Breast epithelium (tissue), 4 donors: ENCODE measurements at regions not wholly inside any gene's neighbourhood (a gene's known extent, or its start where the extent isn't known, plus 50 kb on each side); places are given as distances from the start of the nearest gene placed in this dataset.

Experiments used
- DNase-seq, 2 donors: peaks; one replicate each; pipeline ENCODE4 v3.0.0-alpha.2; 2019; ENCODE audit warnings: low spot score in 2 of 2
- H3K27ac ChIP-seq, 2 donors: fragments of 200-600 bp; sonication (generic) in 1 of 2; one replicate each; pipeline ENCODE4 v1.5.1; 2016 to 2019; ENCODE audit warnings: mild to moderate bottlenecking in 1 of 2
- H3K27me3 ChIP-seq, 2 donors: fragments of 200-600 bp; sonication (generic) in 1 of 2; one replicate each; pipeline versions ENCODE4 v1.5.1 to v1.6.0; 2017 to 2019; ENCODE audit warnings: control low read depth in 1 of 2, mild to moderate bottlenecking in 1 of 2
- H3K36me3 ChIP-seq: fragments of 200-600 bp; one replicate; pipeline ENCODE4 v1.5.1; 2019
- H3K4me1 ChIP-seq, 2 donors: fragments of 200-600 bp; sonication (generic); one replicate each; pipeline ENCODE4 v1.5.1; 2016 to 2019; ENCODE audit warnings: control low read depth in 1 of 2
- H3K4me3 ChIP-seq, 3 donors: fragments of 200-600 bp; sonication (generic); 1 replicate in 2 of 3; 2 replicates in 1 of 3; pipeline ENCODE4 v1.5.1; 2016 to 2019; ENCODE audit warnings: mild to moderate bottlenecking in 3 of 3, moderate library complexity in 2 of 3
- H3K9me3 ChIP-seq, 2 donors: fragments of 200-600 bp; sonication (generic) in 1 of 2; one replicate each; pipeline ENCODE4 v1.5.1; 2016 to 2019; ENCODE audit warnings: control low read depth in 1 of 2
- POLR2A ChIP-seq: fragments of 450-650 bp; IDR thresholded peaks from one replicate; pipeline ENCODE4 v1.6.1; 2016; ENCODE audit warnings: antibody characterized with exemption, mild to moderate bottlenecking, moderate library complexity
- POLR2AphosphoS5 ChIP-seq, 3 donors: sonication (generic); formaldehyde crosslinking; IDR thresholded peaks; one replicate each; pipeline ENCODE4 v1.6.1; 2017; ENCODE audit warnings: antibody characterized with exemption in 3 of 3
- intact Hi-C: fragments of 100-400 bp; cut with DNase I; formaldehyde crosslinking; loops from one replicate; pipeline ENCODE4 v1.15.1; 2023; ENCODE audit warnings: low total_unique reads
- TF ChIP-seq, protein P1 (sequence below), 3 donors: fragments of 450-650 bp; IDR thresholded peaks; one replicate each; pipeline ENCODE4 v1.5.1; 2016 to 2017; ENCODE audit warnings: antibody characterized with exemption in 3 of 3, mild to moderate bottlenecking in 3 of 3, moderate library complexity in 3 of 3

DNA sequence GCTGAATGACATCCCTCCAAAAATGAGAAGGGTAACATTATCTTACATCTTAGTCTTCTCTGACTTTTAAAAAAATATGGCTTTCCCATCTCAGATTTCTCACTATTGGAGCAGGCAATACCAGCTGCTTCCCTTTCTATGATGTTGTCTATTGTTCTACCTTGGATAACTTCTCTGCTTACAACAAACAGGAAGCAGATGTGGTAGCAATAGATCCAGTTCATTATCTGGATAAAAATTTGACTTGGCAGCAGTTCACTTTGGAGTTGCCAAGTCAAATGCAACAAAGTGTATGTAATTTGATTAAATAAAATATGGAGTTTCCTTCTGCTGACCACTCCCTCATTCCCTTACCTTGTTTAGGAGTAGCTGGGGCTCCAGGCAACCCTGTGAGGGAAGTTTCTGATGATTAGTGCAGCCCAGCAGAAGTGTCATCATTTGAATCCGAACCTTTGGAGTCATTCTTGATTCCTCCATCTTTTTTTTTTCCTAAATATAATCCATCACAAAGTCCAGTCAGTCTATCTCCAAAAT, 72.0 kb upstream of the GPRIN3 start:
- H3K4me1 ChIP-seq: peaks cover 0 to 4% of the 10 kb centered on the region in 2 donors
- intact Hi-C loops: no loop called here
- no peak for DNase-seq
- no peaks in the 10 kb centered on the region for H3K36me3 ChIP-seq
- H3K27ac ChIP-seq: no peak overlapping the region
- peaks cover 0 to 14% of the 10 kb centered on the region in 2 donors for H3K9me3 ChIP-seq
- TF ChIP-seq POLR2A (no peak), POLR2AphosphoS5 (IDR thresholded peaks at IDR 0.05) (no peak)
- TF ChIP-seq, protein P1, sequence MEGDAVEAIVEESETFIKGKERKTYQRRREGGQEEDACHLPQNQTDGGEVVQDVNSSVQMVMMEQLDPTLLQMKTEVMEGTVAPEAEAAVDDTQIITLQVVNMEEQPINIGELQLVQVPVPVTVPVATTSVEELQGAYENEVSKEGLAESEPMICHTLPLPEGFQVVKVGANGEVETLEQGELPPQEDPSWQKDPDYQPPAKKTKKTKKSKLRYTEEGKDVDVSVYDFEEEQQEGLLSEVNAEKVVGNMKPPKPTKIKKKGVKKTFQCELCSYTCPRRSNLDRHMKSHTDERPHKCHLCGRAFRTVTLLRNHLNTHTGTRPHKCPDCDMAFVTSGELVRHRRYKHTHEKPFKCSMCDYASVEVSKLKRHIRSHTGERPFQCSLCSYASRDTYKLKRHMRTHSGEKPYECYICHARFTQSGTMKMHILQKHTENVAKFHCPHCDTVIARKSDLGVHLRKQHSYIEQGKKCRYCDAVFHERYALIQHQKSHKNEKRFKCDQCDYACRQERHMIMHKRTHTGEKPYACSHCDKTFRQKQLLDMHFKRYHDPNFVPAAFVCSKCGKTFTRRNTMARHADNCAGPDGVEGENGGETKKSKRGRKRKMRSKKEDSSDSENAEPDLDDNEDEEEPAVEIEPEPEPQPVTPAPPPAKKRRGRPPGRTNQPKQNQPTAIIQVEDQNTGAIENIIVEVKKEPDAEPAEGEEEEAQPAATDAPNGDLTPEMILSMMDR (IDR thresholded peaks at IDR 0.05): no peak
- H3K27me3 ChIP-seq: no peaks in the 10 kb centered on the region
- no peak overlapping the region for H3K4me3 ChIP-seq

DNA sequence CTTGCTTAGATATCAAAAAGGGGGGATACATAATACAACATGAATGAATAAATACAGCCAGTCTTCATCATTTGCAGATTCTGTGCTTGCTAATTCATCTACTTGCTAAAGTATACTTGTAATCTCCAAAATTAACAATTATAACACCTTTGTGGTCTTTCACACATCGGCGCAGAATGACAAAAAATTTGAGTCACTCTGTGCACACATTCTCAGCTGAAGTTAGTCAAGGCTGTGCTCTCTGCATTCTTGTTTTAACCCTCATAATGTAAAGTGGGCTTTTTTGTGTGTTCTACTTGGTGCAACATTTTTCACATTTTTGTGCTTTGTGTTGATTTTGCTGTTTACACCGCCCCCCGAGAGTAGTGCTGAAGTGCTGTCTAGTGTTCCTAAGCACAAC, 65.8 kb upstream of the GPRIN3 start:
- no peaks in the 10 kb centered on the region for H3K4me1 ChIP-seq
- H3K4me3 ChIP-seq: no peak overlapping the region
- DNase-seq: no peak
- H3K9me3 ChIP-seq: peaks cover 0 to 6% of the 10 kb centered on the region in 2 donors
- TF ChIP-seq POLR2A (no peak), POLR2AphosphoS5 (IDR thresholded peaks at IDR 0.05) (no peak)
- TF ChIP-seq, protein P1 (IDR thresholded peaks at IDR 0.05): no peak
- H3K27me3 ChIP-seq: no peaks in the 10 kb centered on the region
- intact Hi-C loops: no loop called here
- H3K27ac ChIP-seq: no peak overlapping the region
- H3K36me3 ChIP-seq: no peaks in the 10 kb centered on the region

DNA sequence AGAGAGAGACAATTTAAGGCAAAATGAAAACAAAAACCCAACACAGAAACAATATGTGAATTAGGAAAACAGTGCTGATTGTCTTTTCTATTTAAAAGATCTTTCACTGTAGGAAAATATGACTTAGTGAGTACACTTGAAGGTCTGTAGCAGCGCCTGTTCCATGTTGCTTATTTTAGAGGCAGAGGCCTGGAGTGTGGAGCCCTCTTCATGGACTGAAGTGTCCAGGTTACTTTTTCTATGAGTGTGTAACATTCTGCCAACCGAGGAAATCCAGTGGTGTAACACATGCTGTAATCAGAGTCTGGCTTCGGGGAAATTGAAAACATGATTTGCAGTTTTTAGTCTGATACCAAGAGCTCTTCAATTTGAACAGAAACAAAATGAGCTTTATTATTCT, 64.0 kb upstream of the GPRIN3 start:
- no peaks in the 10 kb centered on the region for H3K4me1 ChIP-seq
- H3K27me3 ChIP-seq: no peaks in the 10 kb centered on the region
- H3K27ac ChIP-seq: no peak overlapping the region
- no peak overlapping the region for H3K4me3 ChIP-seq
- no peaks in the 10 kb centered on the region for H3K36me3 ChIP-seq
- intact Hi-C loops: no loop called here
- H3K9me3 ChIP-seq: peaks cover 0 to 4% of the 10 kb centered on the region in 2 donors
- TF ChIP-seq POLR2AphosphoS5 (IDR thresholded peaks at IDR 0.05): no peak
- TF ChIP-seq POLR2A: no peak
- TF ChIP-seq, protein P1 (IDR thresholded peaks at IDR 0.05): no peak
- DNase-seq: no peak

DNA sequence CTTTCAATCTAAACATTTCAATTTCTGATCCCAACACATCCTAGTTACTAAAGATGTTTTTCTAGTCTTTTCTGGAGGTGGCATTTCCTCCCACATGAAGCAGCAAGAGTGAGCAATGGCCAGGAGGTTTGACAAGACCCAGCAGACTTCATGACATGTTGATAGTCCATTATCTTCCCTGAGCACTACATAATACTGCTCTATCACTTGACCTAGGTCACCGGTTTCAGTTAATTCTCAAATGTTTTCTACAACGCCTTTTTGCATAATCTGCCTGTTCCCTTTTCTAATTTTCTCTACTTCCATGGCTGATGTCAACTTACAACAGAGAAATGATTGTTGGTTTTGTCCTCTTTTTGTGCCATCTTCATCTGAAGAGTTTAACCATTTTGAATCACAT, 62.0 kb upstream of the GPRIN3 start:
- Histone ChIP-seq H3K36me3 (no peaks in the 10 kb centered on the region), H3K27ac (no peak overlapping the region), H3K9me3 (peaks cover 0 to 10% of the 10 kb centered on the region in 2 donors), H3K4me3 (no peak overlapping the region), H3K4me1 (no peaks in the 10 kb centered on the region), H3K27me3 (no peaks in the 10 kb centered on the region)
- no peak for DNase-seq
- TF ChIP-seq, protein P1 (IDR thresholded peaks at IDR 0.05): no peak
- TF ChIP-seq POLR2AphosphoS5 (IDR thresholded peaks at IDR 0.05): no peak
- TF ChIP-seq POLR2A: no peak
- intact Hi-C loops: no loop called here

DNA sequence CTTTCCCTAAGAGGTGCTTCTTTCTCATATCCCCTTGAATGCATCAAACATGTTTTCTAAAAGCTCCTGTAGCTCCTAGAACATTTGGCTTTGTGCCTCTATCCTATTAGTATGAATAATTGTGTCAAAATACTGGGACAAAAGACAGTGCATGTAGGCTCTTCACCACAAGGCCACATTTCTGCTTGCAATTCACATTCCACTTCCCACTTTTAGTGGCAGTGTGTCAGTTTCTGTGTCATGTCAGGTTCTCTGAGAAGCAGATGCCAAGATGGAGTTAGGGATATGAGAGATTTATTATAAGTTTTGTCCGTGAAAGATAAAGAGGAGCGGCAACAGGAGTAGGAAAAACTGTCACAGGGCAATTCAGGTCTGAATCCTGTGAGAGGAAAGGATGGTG, 61.3 kb upstream of the GPRIN3 start:
- TF ChIP-seq, protein P1 (IDR thresholded peaks at IDR 0.05): no peak
- TF ChIP-seq POLR2A (no peak), POLR2AphosphoS5 (IDR thresholded peaks at IDR 0.05) (no peak)
- no peak for DNase-seq
- H3K27ac ChIP-seq: no peak overlapping the region
- no peaks in the 10 kb centered on the region for H3K27me3 ChIP-seq
- no peaks in the 10 kb centered on the region for H3K4me1 ChIP-seq
- no peaks in the 10 kb centered on the region for H3K36me3 ChIP-seq
- intact Hi-C loops: no loop called here
- no peak overlapping the region for H3K4me3 ChIP-seq
- H3K9me3 ChIP-seq: peaks cover 0 to 10% of the 10 kb centered on the region in 2 donors
